Vagina (tissue), 2 donors: ENCODE measurements at regions not wholly inside any gene's neighbourhood (a gene's known extent, or its start where the extent isn't known, plus 50 kb on each side); places are given as distances from the start of the nearest gene placed in this dataset.

Source experiments
- POLR2AphosphoS5 ChIP-seq, 2 donors: sonication (generic); formaldehyde crosslinking; IDR thresholded peaks; one replicate each; pipeline ENCODE4 v1.9.0; 2017; ENCODE audit warnings: antibody characterized with exemption in 2 of 2, mild to moderate bottlenecking in 2 of 2, low read depth in 1 of 2; ENCODE audit not compliant: insufficient read depth in 1 of 2
- TF ChIP-seq, protein P1 (sequence below), 3 experiments: fragments of 450-650 bp in 2 of 3; fragments of 200-600 bp in 1 of 3; sonication (generic) in 1 of 3; IDR thresholded peaks; one replicate each; pipeline ENCODE4 v1.5.1; 2017 to 2019; ENCODE audit warnings: antibody characterized with exemption in 3 of 3, mild to moderate bottlenecking in 2 of 3, moderate library complexity in 2 of 3

GRCh38 chr1:79737193-79737592 lies 730.7 kb upstream of the ADGRL4 start:
- TF ChIP-seq, protein P1, sequence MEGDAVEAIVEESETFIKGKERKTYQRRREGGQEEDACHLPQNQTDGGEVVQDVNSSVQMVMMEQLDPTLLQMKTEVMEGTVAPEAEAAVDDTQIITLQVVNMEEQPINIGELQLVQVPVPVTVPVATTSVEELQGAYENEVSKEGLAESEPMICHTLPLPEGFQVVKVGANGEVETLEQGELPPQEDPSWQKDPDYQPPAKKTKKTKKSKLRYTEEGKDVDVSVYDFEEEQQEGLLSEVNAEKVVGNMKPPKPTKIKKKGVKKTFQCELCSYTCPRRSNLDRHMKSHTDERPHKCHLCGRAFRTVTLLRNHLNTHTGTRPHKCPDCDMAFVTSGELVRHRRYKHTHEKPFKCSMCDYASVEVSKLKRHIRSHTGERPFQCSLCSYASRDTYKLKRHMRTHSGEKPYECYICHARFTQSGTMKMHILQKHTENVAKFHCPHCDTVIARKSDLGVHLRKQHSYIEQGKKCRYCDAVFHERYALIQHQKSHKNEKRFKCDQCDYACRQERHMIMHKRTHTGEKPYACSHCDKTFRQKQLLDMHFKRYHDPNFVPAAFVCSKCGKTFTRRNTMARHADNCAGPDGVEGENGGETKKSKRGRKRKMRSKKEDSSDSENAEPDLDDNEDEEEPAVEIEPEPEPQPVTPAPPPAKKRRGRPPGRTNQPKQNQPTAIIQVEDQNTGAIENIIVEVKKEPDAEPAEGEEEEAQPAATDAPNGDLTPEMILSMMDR (IDR thresholded peaks at IDR 0.05), result no peak
- no peak for TF ChIP-seq POLR2AphosphoS5 (IDR thresholded peaks at IDR 0.05; ENCODE audit: insufficient read depth in 1 of 2, low read depth in 1 of 2)
